Right renal pelvis (tissue), 4 donors: ENCODE measurements at regions not wholly inside any gene's neighbourhood (a gene's known extent, or its start where the extent isn't known, plus 50 kb on each side); places are given as distances from the start of the nearest gene placed in this dataset.

ENCODE experiments used
- DNase-seq, 4 donors: peaks; one replicate each; pipeline ENCODE4 v3.0.0-alpha.2; 2013; ENCODE audit warnings: low read depth in 4 of 4, low spot score in 3 of 4, missing footprints in 1 of 4

GRCh38 chr14:84704601-84705000 is 825.3 kb upstream of the FLRT2 start:
- DNase-seq = no peak

GRCh38 chr14:84707830-84708229 is 822.1 kb upstream of the FLRT2 start:
- no peak for DNase-seq

DNA sequence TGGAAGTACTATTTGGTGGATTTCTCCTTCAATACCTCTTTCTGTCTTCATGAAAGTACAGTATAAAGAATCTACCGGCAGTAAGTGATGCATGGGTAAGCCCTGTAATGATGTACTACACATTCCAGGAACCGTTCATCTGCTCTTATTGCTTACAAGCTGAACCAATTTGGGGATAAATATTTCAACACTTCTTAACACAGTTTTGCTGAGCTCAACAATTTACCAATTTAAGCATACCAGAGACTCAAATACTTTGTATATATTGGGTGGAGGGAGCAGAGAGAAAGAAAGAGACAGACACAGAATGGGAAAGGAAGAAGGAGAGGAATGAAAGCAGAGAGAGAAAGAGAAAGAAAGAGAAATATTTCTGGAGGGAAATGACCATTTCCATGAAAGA is 821.1 kb upstream of the FLRT2 start:
- DNase-seq = no peak

DNA sequence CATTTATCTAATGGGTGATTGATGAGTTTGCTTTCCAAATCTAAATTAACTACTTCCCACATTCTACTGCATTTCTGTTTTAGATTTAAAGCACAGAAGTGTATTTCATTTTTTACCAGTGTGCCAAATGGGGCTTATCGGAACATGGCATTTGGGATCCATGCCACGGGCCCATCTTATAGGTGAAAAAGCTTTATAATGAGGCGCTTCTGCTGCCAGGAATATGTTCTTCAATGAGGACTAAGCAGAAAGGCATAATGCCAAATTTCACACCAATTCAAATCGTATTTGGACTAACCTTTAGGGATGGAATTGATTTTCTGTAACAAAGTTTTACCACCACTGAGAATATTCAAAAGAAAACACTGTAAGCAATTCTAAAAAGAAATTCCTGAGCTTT is 803.5 kb upstream of the FLRT2 start:
- DNase-seq = no peak

DNA sequence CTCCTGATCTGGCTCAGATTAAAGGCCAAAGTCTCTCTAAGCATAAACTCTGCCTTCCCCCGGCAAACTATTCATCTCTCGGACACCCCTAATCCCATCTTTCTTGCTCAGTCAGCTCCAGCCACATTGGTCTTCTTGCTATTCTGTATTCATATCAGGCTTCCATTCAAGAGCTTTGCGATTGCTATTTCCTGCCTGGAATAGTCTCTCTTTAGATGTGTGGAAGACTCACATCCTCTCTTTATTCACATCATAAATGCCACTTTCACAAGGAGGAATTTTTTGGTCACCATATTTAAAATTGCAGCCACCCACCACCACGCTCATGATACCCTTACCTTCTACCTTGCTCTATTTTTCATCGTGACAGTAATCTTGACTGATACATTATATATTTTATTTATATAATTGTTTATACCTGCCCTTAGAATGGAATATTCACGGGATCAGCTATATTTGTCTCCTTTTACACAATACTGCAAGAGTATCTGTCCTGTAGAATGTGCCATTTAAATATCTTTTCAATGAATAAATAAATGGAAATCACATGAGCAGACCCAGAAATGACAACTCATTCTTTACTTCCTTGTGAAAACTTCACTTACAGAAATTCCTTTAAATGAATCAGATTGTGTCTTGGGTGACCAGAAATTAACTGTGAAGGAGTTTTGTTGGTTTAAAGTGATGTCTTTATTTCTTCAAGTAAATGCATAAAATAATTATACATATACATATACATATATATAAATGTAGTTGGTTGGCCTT is 780.6 kb upstream of the FLRT2 start:
- DNase-seq = no peak

DNA sequence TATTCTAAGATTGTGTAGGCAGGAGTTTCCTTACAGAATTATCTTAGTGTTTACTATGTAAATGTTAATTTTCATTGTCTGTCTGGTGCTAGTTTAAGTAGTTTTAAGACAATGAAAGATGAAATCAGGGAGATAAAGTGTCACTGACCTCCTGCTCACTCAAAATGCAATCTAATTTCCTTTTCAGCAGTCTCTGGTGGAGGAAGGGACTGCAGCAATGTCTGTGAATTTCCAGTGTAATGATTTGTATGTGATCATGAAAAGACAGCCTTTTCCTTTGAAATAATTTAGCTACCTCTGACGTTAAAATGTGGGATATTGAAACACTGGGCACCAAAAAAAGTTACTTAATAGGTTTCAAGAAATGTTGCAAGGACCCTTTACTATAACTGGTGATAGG is 779.7 kb upstream of the FLRT2 start:
- peak in 1 of 4 donors; percentile 2 for DNase-seq

DNA sequence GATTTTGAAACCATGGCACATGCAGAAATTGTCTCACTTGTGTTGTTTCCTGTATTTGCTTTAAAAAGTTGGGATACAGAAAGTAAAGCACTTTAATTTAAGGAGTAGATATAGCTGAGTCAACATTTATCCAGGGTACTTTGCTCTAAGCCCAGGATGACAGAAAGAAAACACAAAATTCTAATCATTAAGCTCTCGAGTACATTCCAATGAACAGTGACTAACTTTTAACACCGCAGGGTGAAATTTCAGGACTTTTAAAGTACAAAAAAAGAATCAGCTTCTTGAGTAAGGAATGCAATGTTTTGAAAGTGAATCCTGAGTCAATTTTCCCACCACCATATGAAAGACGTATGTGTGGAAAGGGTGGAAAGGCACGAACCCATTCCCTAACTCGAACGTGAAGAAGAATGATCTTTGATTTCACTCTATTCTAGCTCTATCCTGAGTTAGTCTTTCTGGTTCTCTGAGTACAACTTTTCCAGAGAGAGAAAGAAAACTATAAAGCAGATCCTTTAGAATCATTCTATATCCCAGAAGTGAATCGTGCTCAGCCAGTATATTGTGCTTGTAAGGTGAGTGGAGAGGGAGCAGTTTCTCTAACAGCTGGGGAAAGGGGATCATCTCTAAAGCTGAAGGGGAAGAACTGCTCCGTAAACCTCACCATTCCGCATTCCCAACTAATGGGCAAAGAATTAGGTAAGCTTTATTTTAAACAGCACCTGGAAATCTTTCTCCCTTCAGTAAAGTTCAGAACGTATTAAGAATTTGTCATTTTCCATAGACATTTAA is 779.0 kb upstream of the FLRT2 start:
- DNase-seq = peak in 1 of 4 donors; percentile 2

DNA sequence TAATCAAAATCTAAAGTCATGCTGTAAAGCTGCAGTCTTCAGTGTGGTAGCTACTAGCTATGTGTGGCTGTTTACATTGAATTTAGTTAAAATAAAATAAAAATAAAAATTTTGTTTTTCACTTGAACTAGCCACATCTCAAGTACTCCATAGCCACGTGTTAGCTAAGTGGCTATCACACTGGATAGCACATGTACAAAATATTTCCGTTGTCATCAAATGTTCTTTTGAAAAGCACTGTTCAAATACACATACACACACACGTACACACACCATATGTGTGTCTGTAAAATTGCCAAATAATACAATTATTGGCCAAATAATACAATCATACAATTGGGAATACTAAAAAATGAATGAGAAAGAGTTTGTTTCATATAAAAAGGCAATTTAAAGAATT is 778.2 kb upstream of the FLRT2 start:
- no peak for DNase-seq

- DNase-seq = no peak
Measured at GRCh38 chr14:84760489-84761126, 769.3 kb upstream of the FLRT2 start.

GRCh38 chr14:84767434-84767833 is 762.5 kb upstream of the FLRT2 start:
- no peak for DNase-seq

GRCh38 chr14:84770030-84770429 is 759.9 kb upstream of the FLRT2 start:
- no peak for DNase-seq

- no peak for DNase-seq
Measured at GRCh38 chr14:84777356-84777755, 752.6 kb upstream of the FLRT2 start.

DNA sequence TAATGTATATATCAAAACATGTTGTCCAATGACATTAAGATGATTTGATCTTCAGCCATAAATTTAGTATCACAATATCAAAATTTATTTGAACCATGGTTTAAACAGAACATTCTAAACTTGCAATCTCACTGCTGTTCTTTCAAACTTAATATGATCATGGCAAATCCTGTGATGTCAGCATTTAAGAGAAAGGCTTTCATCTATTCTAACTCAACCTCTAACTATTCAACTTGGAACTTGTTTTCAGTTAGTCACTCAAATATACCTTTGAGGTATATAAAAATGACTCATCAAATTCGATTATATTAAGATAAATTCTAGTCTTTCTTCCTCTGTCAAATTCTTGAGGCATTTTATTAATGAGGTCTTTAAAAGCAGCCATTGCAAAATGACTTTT is 747.0 kb upstream of the FLRT2 start:
- no peak for DNase-seq

GRCh38 chr14:84783511-84783910 is 746.4 kb upstream of the FLRT2 start:
- no peak for DNase-seq

DNA sequence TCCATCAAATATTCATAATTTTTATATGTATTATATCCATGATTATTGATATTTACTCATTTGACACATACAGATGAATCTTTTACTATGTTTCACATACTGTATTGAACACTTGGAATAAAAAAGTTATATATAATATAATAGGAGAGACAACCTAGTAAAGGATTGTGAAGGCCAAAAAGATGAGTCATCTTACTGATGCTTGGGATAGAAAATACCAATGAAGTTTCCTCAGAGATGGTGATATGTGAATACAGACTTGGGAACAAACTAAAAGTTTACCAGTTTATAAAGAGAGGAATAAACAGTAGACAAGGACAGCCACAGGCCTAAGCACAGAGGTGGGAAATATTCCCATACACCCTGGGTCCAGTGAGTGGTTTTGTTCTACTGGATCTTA is 743.9 kb upstream of the FLRT2 start:
- no peak for DNase-seq

GRCh38 chr14:84789012-84789411 is 740.9 kb upstream of the FLRT2 start:
- no peak for DNase-seq

DNA sequence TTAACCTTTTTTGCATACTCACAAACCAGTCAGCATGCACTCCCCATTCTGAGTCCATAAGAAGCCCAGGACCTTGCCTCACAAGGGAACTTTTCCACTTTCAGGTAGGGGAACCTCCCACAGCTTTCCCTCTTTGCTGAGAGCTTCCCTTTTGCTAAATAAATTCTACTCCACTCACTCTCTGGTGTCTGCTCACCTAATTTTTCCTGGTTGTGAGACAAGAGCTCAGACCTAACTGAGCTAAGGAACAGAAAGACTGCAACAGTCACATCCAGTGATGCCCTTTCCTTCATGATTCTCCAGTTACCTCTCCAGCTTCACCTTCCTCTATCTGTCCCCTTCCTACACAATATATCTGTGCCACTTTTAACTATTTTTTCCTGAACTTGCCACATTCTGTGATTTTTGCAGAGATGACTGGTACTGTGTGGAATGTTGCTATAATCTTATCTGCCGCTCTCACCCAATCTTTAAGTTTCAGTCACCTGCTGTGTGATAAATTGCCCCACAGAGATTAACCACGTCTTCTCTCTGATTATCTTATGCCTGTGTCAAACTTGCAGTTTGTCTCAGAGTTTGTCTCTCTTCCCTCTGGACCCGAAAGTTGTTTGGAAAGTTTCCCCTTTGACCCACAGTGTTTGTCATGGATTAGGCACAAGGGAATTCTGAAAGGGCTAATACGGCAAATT is 737.1 kb upstream of the FLRT2 start:
- no peak for DNase-seq

DNA sequence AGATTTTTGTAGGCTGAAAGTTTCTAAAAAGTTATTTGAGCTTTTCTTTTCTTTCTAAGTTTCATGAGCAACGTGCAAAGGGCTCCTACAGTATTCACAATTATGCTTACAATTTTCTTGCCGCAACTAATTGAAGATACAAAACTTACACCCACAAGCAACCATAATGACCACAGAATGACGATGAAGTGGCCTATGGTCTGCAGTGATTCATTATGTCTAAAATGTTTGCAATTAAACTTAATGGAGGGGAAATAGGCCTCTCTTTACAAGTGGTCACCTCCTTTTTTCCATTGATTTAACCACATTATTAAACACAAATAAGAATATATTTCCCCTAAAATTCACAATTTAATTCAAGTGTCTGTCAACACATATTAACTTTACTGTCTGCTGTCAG is 732.6 kb upstream of the FLRT2 start:
- no peak for DNase-seq

DNA sequence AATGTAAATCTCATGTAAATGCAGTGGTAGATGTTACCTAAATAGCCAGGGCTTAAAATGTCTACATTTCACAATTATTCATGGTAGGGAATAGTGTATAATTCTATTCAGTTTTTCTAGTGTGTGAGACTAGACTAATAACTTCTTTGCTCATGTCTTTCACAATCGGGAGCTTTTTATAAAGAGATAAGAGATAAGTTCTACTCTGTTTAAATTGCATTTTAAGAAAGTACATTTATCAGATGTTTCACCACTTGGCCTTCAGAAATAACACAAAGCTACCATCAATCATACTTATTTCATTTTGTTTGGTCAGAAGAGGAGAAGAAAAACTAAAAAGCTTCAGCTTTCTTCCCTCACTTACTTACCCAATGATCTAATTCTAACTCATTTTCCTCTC is 725.5 kb upstream of the FLRT2 start:
- no peak for DNase-seq

- DNase-seq = no peak
Measured at GRCh38 chr14:84804895-84805294, 725.0 kb upstream of the FLRT2 start.

- DNase-seq = no peak
Measured at GRCh38 chr14:84806181-84806580, 723.8 kb upstream of the FLRT2 start.
